Stimulated activated CD4-positive, alpha-beta T cell treated with anti-CD3 and anti-CD28 coated beads, Interleukin-1b, Interleukin-23, amount 100 ng/mL, for 1 hour (primary cell): ENCODE measurements at regions not wholly inside any gene's neighbourhood (a gene's known extent, or its start where the extent isn't known, plus 50 kb on each side); places are given as distances from the start of the nearest gene placed in this dataset.

ENCODE experiments used
- DNase-seq, 2 donors: peaks; one replicate each; pipeline ENCODE4 v3.0.0-alpha.2; 2020; ENCODE audit warnings: low read depth in 2 of 2

DNA sequence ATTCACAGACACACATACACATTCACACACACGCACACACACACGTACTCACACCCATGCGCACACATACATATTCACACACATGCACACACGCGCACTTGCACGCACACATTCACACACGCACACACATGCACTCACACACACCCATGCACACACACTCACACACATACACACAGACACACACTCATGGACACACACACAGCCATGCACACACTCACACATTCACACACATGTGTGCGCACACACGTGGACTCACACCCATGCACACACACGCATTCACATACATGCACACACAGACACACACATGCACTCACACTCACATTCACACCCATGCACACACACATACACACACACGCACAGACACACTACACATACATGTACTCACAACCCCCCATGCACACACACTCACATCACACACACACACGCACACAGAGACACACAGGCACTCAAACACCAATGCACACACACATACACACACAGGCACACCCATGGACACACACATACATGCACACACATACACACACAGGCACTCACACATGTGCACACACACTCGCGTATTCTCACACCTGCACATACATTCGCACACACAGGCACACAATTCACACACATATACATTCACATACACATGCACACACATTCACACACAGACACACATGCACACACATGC is 589.1 kb downstream of the PTPRU start:
- no peak for DNase-seq

DNA sequence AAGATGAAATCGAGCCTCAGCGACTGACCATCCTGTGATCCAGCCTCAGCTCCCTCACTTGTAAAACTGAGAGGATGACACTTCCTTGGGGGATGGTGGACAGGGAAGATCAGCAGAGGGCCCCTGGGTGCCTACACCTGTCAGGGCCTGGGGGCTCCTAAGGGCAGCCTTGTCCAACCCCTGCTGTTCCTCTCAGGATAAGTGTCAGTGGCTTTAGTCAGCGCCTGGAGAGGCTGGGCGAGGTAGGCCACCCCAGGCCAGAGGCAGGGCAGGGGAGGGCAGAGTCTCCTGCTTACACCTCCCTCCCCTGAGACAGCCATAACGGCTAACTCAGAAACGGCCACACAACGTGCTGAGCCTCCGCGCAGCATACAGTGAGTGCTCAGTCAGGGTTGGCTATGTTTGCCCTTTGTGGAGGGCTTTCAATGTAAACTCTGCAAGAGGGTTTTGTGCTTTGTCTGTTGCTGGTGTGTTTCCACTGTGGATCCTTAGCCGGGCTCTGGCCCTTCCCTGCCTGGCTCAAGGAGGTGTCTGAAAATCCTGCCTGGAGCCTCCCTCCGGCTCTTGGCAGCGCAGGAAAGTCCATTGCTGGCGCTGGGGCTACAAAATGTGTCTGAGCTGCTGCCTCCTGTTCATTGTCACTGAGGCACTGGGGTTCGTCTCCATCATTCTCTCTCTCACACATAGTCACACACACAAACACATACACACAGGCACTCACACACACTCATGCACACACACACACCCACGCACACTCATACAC is 588.4 kb downstream of the PTPRU start:
- DNase-seq = no peak

DNA sequence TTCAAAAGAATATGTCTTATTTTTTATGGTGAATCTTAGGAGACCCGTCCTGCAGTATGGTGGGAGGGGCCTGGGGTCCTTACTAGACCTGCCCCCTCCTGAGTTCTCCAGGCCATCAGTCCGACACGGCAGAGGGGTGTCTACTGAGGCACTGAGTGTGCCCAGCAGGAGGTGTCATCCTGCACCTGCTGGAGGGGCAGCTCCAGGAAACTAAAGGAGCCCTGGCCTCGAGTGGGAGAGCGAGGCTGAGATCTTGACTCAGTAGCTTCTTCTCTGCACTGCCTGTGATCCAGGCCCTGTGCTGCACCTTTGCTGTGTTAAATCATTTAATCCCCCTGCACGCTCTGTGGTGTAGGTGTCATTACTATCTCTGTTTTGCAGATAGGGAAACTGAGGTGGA is 587.7 kb downstream of the PTPRU start:
- DNase-seq = no peak

DNA sequence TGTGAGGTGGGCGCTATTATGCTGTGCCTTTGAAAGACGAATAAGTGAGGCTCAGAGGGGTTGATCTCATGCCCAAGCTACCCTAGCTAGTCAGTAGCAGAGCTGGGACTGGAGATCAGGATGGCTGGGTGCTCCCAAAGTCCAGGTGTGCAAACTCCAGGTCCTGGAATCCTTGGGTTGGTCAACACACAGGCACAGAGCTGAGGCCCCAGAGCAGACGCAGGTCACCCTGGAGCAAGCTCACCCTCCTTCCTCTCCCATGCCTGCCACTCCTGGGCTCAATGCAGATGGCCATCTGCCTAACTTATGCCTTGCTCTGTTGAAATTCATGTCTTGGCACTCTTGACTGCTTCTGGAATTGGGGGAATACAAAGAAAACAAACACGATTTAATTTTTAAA is 587.2 kb downstream of the PTPRU start:
- no peak for DNase-seq

DNA sequence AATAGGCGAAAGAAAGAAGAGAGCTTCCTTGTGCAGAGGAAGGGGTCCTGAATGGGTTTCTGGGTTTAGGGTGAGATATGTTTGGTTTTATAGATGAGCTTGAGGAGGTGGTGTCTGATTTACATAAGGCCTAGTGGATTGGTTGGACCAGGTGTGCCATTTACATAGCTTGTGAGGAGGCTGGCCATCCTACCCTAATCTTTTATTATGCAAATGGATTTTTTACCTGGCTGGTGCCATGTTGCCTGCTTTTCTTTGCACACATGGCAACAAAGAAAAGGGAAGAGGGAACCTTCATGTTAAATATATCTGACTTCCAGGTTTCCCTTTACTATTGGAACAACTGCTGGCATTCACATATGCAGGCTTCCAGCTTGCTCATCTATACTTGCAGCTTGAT is 585.3 kb downstream of the PTPRU start:
- no peak for DNase-seq

DNA sequence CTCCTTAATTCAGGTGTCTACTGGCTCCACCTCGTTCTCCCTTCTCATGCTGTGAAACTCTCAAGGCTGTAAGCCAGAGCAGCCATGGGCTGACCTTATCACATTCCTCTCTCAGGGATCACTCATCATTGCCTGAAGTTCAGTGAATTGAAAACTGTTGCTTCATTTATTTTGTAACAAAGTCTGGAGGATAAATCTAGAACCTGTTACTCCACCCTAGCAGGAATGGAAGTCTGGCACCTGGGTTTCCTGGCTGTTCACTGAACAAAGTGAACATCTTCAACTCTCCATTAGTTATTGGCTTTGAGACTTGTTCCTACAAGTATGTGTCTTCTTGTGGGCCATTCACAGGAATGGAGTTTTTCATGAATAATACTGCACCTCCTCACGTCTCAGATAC is 584.1 kb downstream of the PTPRU start:
- no peak for DNase-seq

DNA sequence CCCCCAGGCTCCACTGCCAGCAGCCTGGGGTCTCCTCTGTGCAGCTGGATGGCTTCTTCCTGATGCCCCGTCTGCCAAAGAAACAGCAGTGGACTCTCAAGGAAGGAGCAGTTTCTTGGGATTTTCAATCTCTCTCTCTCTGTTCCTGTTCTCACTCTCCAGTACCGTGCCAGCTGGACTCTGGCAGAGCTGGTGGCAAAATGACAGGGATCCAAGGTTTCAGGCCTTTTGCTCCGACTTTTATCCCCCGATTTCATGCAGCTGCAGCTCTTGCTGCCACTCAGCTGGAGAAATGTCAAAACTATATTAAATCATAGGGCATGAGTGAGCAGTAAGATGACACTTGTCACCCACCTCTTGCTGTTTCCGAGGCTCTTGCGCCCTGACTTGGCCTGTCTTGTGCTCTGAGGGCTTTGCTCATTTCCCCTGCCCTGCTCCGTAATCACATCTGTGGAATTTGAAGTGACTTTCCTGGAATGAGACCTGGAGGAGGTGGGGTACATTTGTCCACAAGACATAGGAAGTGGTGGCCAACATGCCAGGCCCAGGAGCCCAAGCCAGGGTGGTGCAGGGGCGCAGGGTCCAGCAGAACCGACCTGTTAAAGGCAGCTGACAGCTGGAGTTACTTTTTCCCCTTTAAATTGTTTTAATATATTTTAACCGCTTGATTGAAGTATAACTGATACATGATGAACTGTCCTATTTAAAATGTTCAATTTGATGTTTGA is 576.2 kb downstream of the PTPRU start:
- DNase-seq = no peak

DNA sequence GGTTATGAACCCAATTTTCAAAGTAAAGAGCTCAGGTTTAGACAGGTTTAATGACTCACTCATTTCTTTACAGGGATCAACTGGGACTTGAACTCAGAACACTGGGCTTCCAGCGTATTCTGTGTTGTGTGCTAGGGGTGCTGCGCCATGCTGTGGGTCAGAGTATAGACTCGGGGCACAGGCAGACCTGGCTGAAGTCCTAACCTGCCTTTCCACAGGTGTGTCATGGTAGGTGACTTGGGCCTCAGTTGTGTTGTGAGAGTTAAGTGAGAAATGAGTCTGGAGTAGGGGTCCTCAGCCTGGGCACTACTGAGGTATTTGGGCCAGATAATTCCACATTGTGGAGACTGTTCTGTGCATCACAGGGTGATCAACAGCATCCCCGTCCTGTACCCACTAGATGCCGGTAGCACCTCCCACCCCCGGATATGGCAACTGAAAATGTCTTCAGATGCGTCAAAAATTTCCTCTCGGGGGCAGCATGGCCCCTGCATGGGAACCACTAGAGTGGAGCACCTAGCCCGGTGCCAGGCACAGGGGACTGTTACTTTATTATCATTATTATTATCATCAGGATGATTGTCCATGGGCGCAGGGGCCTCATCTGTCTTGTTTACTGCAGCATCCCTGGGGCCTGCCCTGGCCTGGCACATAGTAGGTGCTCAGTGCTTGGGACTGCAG is 575.5 kb downstream of the PTPRU start:
- DNase-seq = no peak

DNA sequence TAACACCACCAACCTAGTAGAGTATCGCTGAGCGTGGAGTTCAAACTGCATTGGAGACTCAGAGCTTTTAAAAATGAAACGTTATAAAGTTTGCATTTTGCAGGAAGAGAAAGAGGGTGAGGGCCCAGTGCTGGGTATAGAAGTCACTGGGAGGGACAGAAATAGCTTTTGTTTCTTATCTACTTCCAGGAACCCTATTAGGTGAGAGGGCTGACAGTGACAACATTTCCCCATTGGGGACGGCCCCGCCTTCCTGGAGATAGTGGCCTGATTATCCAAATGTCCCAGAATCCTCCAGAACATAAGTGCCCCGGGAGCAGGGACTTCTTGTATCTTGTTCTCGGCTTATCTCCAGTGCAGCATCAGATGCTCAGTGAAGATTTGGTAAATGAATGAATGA is 574.9 kb downstream of the PTPRU start:
- no peak for DNase-seq

DNA sequence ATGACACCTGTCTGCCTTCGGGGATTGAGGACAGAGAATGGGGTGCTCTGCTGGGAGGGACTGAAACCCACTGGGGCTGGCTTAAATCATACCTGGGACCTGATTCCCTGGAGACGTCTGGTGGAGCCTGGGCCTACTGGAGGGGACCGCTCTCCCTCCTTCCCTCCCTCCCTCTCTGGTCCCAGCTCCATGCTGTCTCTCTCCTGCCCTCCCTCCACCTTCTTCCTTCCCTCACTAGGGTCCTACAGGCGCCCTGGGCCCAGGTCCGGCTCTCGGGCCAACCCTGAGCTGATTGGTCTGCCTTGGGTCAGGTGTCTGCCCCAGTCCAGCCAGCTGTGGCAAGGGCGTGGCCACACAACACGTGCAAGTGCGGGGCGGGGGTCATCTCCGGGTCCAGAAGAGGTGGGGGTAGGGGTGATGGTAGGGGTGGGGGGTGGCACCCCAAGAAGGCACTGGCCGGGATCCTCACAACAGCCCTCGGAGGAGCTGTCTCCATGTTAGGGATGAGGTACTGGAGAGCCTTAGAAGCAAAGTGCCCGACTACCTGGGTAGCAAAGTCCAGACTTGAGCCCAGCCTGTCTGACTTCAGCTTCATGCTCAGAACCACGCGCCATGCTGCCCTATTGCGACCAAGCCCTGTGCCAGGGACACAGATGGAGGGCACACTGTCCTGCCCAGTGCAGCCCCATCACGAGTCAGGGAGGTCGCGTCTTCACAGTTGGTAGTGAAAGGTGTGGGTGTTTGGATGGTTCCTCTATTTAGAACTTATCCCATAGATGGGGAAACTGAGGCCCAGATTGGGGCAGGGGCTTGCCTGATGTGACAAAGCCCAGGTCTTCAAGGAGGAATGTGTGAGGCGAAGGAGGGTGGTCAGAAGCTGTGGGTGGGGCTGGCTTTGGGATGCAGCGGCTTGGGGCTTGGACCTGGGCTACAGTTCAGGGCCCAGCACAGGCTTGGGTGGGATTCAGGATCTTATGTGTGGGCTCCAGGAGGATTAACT is 574.1 kb downstream of the PTPRU start:
- no peak for DNase-seq

DNA sequence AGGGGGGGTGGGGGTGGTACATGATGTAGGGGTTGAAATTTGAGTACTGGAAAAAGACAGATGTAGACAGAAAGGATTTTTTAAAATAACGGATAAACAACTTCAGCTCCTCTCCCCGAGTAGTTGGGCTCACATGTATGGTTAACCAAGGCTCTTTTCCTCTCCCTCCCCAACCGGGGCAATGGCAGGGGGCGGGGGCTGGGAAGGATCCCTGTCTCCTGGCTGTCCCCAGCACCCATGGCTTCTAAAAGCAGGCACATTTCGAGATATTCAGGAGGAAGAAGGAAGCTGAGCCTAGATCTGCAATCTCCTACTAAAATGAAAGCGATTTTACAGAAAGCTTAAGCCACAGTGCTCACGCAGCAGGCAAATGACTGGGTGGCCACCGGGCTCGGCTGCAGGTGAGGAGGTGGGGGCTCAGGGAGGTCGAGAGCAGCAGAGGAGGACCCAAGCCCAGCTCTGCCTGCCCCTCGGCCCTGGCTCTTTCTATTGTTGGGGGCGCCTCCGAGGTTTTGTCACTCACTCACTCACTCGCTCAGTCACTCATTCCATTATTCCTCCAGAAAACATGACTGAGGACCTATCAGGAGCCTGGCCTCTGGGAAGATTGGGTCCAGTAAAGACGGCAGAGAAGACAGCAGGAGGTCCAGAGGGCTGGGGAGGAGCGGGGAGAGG is 573.3 kb downstream of the PTPRU start:
- DNase-seq = no peak

DNA sequence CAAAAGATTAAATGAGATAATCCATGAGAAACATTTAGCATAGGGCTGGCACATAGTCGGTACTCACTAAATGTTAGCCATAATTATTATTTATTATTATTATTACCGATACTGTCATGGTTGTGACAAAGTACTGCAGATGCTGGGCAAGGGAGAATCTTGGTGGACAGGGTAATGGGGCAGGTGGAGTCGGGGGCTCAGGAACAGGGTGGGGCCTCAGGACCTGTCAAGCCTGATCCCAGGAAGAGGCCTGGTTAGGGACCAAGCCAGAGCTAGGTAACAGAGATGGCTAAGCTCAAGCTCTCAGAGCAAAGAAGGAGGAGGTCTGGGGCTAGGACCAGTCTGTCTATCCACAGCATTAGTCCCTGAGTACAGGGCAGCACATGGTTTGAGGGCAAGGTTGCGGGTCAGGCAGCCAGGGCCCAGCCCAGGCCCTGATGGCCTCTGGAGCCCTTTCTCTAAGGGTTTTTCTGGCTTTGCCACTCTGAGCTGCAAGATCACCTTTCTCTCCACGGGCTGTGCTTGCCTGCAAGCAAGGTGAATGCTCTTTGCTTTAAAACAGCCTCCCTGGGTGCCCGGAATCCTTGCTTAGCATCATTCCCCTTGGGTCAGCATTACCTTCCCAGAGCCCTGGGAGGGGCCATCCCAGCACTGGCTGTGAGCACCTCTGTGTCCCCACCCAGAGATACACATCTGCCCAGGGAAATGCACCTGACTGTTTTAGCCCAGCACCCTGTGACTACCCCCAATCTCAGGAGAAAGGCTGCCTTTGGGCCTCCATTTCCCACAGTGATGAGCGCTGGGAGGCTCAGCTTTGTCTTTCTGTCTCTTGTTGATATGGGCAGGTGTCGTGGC is 572.0 kb downstream of the PTPRU start:
- DNase-seq = no peak

DNA sequence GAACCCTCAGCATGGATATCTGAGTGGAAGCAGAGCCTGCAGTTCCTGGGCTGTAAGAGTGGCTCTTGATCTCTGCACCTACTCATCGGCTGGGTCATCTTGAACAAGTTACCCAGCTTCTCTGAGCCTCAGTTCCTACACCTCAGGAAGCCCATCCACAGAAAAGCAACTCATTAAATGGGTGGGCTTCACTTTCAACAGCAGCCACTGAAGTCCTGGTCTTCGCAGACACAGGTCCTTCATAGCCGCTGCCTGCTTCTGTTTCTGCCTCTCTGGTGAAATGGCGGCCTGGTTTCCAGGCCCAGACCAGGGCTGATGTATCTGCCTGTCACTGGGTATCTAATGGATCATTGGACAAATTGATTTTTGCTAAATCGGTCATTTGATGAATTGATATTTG is 571.4 kb downstream of the PTPRU start:
- DNase-seq = no peak

DNA sequence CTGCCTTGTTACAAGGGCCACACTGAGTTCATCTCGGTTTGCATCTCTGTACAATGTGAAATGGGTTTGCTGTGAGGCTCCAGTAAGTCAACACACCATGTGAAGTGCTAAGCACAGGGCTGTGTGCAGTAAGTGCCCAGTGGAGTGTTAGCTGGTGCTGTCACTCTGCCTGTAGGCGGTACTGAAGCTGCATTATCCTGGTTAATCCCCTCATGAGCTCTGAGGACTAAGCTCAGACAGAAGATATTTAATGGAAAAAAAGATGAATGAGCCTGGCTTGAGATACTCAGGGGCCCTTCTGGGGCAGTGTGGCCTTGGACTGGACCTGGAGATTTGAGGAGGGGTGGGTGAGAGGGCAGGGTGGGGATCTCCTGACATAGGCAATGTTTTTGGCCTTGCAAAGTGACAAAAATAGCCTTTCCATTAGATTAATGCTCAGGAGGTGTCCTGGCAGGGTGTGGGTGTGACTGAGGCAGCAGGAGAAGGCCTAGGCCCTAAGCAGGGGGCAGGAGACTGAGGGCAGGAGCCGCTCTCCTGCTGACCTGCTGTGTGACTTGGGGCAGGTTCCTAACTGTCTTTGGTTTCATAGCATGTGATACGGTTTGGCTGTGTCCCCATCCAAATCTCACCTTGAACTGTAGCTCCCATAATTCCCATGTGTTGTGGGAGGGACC is 570.5 kb downstream of the PTPRU start:
- no peak for DNase-seq

DNA sequence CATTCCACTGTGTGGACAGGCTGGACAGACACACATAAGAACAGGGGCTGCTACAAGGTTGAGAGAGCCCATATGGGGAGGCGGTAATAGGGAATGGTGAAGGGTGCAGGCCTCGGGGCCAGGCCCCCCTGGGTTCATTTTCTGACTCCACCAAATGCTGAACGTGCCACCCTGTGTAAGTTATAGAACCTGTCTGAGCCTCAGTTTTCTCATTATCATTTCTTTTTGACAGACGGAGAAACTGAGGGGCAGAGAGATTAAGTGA is 569.5 kb downstream of the PTPRU start:
- no peak for DNase-seq

DNA sequence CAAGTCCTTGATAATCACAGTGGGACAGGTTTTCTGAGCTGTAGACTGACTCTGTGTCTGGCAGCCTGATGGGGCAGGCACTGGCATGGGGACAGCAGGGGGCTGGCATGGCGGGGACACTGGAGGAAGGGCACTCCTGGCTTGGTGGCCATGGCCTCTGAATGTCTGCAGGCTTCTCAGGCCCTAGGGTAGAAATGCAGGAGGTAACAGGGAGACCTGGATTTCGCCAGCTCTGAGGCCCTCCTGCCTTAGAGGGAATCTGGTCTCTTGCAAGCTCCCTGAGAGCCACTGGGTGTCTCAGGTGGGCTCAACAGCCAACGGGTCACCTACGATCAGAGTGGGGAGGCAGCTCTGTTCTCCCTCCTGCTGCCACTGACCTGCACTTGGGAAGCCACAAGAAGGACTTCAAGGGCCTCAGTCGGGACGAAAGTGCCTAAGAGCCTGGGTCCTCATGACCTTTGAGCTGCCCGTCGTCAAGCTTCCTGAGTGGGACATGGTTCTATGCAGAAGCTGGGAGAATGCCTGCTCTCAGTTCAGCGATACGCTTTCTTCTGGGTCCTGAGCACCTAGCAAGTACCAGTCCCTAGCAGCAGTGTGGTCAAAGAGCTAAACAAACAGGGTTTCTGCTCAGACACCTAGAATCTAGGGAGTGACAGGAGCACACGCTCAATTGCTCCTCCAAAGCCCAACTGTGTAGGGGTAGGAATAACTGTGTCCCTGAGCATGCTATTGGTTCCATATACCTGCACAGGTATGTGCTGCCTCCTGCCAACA is 569.0 kb downstream of the PTPRU start:
- DNase-seq = no peak

DNA sequence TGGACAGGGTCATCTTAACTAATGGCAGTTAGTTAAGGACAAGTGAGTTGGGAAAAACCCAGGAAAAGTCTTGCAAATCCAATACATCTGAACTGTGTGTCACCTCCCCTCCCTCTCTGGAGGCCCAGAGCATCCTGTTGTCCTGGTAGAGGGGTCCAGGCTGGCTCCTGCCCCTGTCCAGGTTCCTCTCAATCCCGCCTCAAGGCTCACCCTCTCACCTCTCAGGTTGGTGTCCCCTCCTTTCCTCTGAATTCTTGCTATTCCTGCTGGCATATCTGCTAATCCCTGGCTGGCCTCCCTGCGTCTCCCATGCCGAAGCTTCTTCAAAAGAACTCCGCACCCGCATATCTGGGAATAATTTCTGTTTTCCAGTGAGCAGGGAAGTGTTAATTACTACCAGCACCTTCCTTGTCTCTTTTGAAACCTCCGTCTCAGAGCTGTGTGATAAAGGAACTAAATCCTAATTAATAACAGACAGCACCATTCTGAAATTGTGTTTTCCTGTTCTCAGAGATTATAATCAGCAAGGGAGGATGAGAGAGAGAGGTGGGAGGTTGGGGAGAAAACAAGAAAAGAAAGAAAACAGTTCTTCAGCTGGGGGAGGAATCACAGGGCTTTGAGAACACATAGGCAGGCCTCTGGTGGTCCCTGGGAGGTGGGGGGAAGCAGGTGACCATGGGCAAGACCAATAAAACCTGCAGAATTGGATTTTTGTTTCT is 568.0 kb downstream of the PTPRU start:
- DNase-seq = no peak

DNA sequence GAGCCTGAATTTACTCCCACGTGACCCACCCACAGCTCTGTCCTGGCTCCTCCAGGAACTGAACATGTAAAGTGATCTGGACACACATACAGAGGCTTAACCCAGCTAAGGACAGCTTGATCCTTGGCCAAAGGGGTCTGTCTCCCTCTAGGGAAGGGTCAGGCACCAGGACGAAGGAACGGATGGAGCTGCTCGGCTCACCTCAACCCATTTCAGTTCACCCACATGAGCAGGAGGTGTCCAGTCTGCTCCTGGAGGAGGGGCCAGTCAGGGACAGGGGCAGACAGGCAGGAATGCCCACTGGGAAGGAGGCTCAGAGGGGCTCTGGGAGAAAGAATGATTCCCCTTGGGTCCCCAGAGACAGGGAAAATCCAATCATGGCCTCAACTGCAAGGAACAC is 567.2 kb downstream of the PTPRU start:
- DNase-seq = no peak
